H9 (cell line): ENCODE measurements at regions not wholly inside any gene's neighbourhood (a gene's known extent, or its start where the extent isn't known, plus 50 kb on each side); places are given as distances from the start of the nearest gene placed in this dataset.

Source experiments
- DNase-seq: peaks from one replicate; pipeline ENCODE4 v3.0.0-alpha.2; 2017
- H2AFZ ChIP-seq: one replicate; pipeline ENCODE4 v1.6.1; 2013; ENCODE audit warnings: mild to moderate bottlenecking, low read length, control low read depth, moderate library complexity
- H2AK5ac ChIP-seq: 2 replicates; pipeline ENCODE4 v1.6.1; 2013; ENCODE audit warnings: low read length, control low read depth, mixed read lengths; ENCODE audit not compliant: insufficient read length
- H2BK120ac ChIP-seq: one replicate; pipeline ENCODE4 v1.6.1; 2013; ENCODE audit warnings: low read depth, mild to moderate bottlenecking, low read length, control low read depth, inconsistent platforms; ENCODE audit not compliant: poor library complexity, severe bottlenecking
- H2BK12ac ChIP-seq: 2 replicates; pipeline ENCODE4 v1.6.1; 2013; ENCODE audit warnings: low read length, control low read depth, mixed read lengths, low read depth; ENCODE audit not compliant: insufficient read length
- H2BK15ac ChIP-seq: 2 replicates; pipeline ENCODE4 v1.6.1; 2013; ENCODE audit warnings: low read depth, low read length, control low read depth
- H2BK20ac ChIP-seq: one replicate; pipeline ENCODE4 v1.6.1; 2013; ENCODE audit warnings: low read depth, mild to moderate bottlenecking, low read length, control low read depth, inconsistent platforms; ENCODE audit not compliant: poor library complexity, severe bottlenecking
- H2BK5ac ChIP-seq: 2 replicates; pipeline ENCODE4 v1.6.1; 2013; ENCODE audit warnings: low read length, control low read depth, mixed read lengths; ENCODE audit not compliant: insufficient read length
- H3K14ac ChIP-seq: 2 replicates; pipeline ENCODE4 v1.6.1; 2013; ENCODE audit warnings: low read length, control low read depth; ENCODE audit not compliant: insufficient read depth
- H3K18ac ChIP-seq: 2 replicates; pipeline ENCODE4 v1.6.1; 2013; ENCODE audit warnings: low read depth, mild to moderate bottlenecking, mixed read lengths, low read length, control low read depth; ENCODE audit not compliant: insufficient read length
- H3K23ac ChIP-seq: 2 replicates; pipeline ENCODE4 v1.6.1; 2013; ENCODE audit warnings: low read length, control low read depth, mixed read lengths, low read depth; ENCODE audit not compliant: insufficient read length
- H3K23me2 ChIP-seq: 2 replicates; pipeline ENCODE4 v1.6.1; 2013; ENCODE audit warnings: low read depth, mild to moderate bottlenecking, mixed read lengths, low read length, control low read depth; ENCODE audit not compliant: insufficient read length, poor library complexity, severe bottlenecking
- H3K27ac ChIP-seq: 2 replicates; pipeline ENCODE4 v1.5.1; 2013; ENCODE audit warnings: low read length, control low read depth, mixed read lengths, low read depth; ENCODE audit not compliant: insufficient read length
- H3K27me3 ChIP-seq: 2 replicates; pipeline ENCODE4 v1.6.1; 2013; ENCODE audit warnings: low read length, control low read depth, inconsistent platforms; ENCODE audit not compliant: insufficient read depth
- H3K4ac ChIP-seq: 2 replicates; pipeline ENCODE4 v1.6.1; 2013; ENCODE audit warnings: low read depth, mild to moderate bottlenecking, control low read depth, inconsistent platforms, low read length, moderate library complexity
- H3K4me1 ChIP-seq: 2 replicates; pipeline ENCODE4 v1.6.1; 2013; ENCODE audit warnings: low read length, control low read depth, inconsistent platforms; ENCODE audit not compliant: insufficient read depth
- H3K4me2 ChIP-seq: 2 replicates; pipeline ENCODE4 v1.6.1; 2013; ENCODE audit warnings: low read length, control low read depth, mixed read lengths; ENCODE audit not compliant: insufficient read length, insufficient read depth
- H3K56ac ChIP-seq: 2 replicates; pipeline ENCODE4 v1.6.1; 2013; ENCODE audit warnings: low read depth, mild to moderate bottlenecking, mixed read lengths, low read length, control low read depth; ENCODE audit not compliant: insufficient read length
- H3K79me1 ChIP-seq: 2 replicates; pipeline ENCODE4 v1.6.1; 2013; ENCODE audit warnings: low read depth, mild to moderate bottlenecking, moderate library complexity, low read length, control low read depth, inconsistent platforms; ENCODE audit not compliant: insufficient read depth, poor library complexity, severe bottlenecking
- H3K79me2 ChIP-seq: 2 replicates; pipeline ENCODE4 v1.6.1; 2013; ENCODE audit warnings: low read length, control low read depth, inconsistent platforms; ENCODE audit not compliant: insufficient read depth
- H3K9ac ChIP-seq: 2 replicates; pipeline ENCODE4 v1.6.1; 2013; ENCODE audit warnings: low read length, control low read depth, mixed read lengths; ENCODE audit not compliant: insufficient read length; ENCODE audit errors: extremely low read depth
- H3K9me3 ChIP-seq: one replicate; pipeline ENCODE4 v1.6.1; 2013; ENCODE audit warnings: low read depth, low read length, inconsistent platforms; ENCODE audit not compliant: control insufficient read depth
- H3T11ph ChIP-seq: one replicate; pipeline ENCODE4 v1.6.1; 2013; ENCODE audit warnings: mild to moderate bottlenecking, low read length, control low read depth, inconsistent platforms
- H4K20me1 ChIP-seq: one replicate; pipeline ENCODE4 v1.6.1; 2013; ENCODE audit not compliant: control insufficient read depth, insufficient read length, insufficient read depth
- H4K5ac ChIP-seq: 2 replicates; pipeline ENCODE4 v1.6.1; 2013; ENCODE audit warnings: low read depth, mild to moderate bottlenecking, mixed read lengths, low read length, control low read depth; ENCODE audit not compliant: insufficient read length
- H4K8ac ChIP-seq: replicated peaks from 2 replicates; pipeline ENCODE4 v1.6.1; 2013; ENCODE audit warnings: low read length, control low read depth, mixed read lengths, low read depth; ENCODE audit not compliant: insufficient read length
- H4K91ac ChIP-seq: 2 replicates; pipeline ENCODE4 v1.6.1; 2013; ENCODE audit warnings: low read depth, mild to moderate bottlenecking, moderate library complexity, mixed read lengths, low read length, control low read depth; ENCODE audit not compliant: insufficient read length
- H3K27ac Mint-ChIP-seq, 3 experiments: 2 replicates in 2 of 3; 3 replicates in 1 of 3; pipeline ENCODE4 v1.8.0; 2020 to 2021; ENCODE audit warnings: mixed read lengths in 3 of 3, mild to moderate bottlenecking in 1 of 3, moderate library complexity in 1 of 3
- H3K27me3 Mint-ChIP-seq: 2 replicates; pipeline ENCODE4 v1.8.0; 2021; ENCODE audit warnings: low read depth, mild to moderate bottlenecking, moderate library complexity, mixed read lengths
- H3K36me3 Mint-ChIP-seq, 3 experiments: 2 replicates in 2 of 3; 3 replicates in 1 of 3; pipeline ENCODE4 v1.8.0; 2020 to 2021; ENCODE audit warnings: low read depth in 3 of 3, mixed read lengths in 3 of 3; ENCODE audit not compliant: insufficient read depth in 1 of 3
- H3K4me1 Mint-ChIP-seq, 2 experiments: 2 replicates each; pipeline ENCODE4 v1.8.0; 2020; ENCODE audit warnings: mixed read lengths in 2 of 2
- H3K4me3 Mint-ChIP-seq, 2 experiments: 2 replicates in 1 of 2; 3 replicates in 1 of 2; pipeline ENCODE4 v1.8.0; 2020 to 2021; ENCODE audit warnings: mild to moderate bottlenecking in 2 of 2, mixed read lengths in 2 of 2, moderate library complexity in 1 of 2
- H3K9me3 Mint-ChIP-seq, 2 experiments: 2 replicates in 1 of 2; 3 replicates in 1 of 2; pipeline ENCODE4 v1.8.0; 2020; ENCODE audit warnings: mild to moderate bottlenecking in 2 of 2, mixed read lengths in 2 of 2, moderate library complexity in 1 of 2
- WGBS: extraction: QIAGEN DNeasy Blood & Tissue Kit; methylation state at CpG from one replicate; pipeline ENCODE4 v1.1.7; 2013; ENCODE audit warnings: missing lambda C conversion rate, low lambda C conversion rate, mixed read lengths; ENCODE audit not compliant: insufficient read length; ENCODE audit errors: extremely low coverage; 5-methylcytosine and 5-hydroxymethylcytosine counted together
- TF ChIP-seq, protein P1 (sequence below): fragments of 200-600 bp; sonication (generic); conservative IDR thresholded peaks from 3 replicates; pipeline ENCODE4 v1.8.0; 2021; ENCODE audit warnings: antibody characterized with exemption, mild to moderate bottlenecking

GRCh38 chr6:170182093-170182780, 108.6 kb downstream of the DLL1 start:
- no peaks in the 10 kb centered on the region for H3K9me3 ChIP-seq
- H3K4me3 Mint-ChIP-seq = no peak overlapping the region

More at GRCh38 chr6:170182093-170182780, 108.6 kb downstream of the DLL1 start:
- no peak overlapping the region for H3T11ph ChIP-seq
- H2AK5ac ChIP-seq = no peak overlapping the region
- no peak overlapping the region for H2BK20ac ChIP-seq
- no peaks in the 10 kb centered on the region for H3K27me3 ChIP-seq
- H4K8ac ChIP-seq = no peak overlapping the region
- H3K4me1 ChIP-seq = no peaks in the 10 kb centered on the region
- no peak for DNase-seq
- H3K23ac ChIP-seq = no peak overlapping the region
- no peak overlapping the region for H3K56ac ChIP-seq
- no peak overlapping the region for H4K91ac ChIP-seq
- Mint-ChIP-seq H3K27me3 (peaks cover 17% of the 10 kb centered on the region), H3K4me1 (no peaks in the 10 kb centered on the region), H3K36me3 (peaks cover 0 to 5% (median 3%) of the 10 kb centered on the region in 3 experiments; a peak in 5 of 7 replicates), H3K27ac (peak overlapping the region in 1 of 3 experiments; percentile 8; a peak in 1 of 7 replicates), H3K9me3 (peaks cover 5 to 8% of the 10 kb centered on the region in 2 experiments; a peak in 4 of 5 replicates)
- H2AFZ ChIP-seq = no peak overlapping the region
- no peak overlapping the region for H2BK5ac ChIP-seq
- H2BK15ac ChIP-seq = no peak overlapping the region
- no peak overlapping the region for H3K14ac ChIP-seq
- no peak overlapping the region for H4K5ac ChIP-seq
- H3K27ac ChIP-seq = no peak overlapping the region
- no CpG with 5 or more reads among the region's 19 CpGs for WGBS
- H3K18ac ChIP-seq = no peak overlapping the region
- no peak overlapping the region for H3K9ac ChIP-seq
- no peaks in the 10 kb centered on the region for H4K20me1 ChIP-seq
- H3K4ac ChIP-seq = no peak overlapping the region
- no peaks in the 10 kb centered on the region for H3K79me2 ChIP-seq
- no peak overlapping the region for H3K4me2 ChIP-seq
- H3K79me1 ChIP-seq = no peaks in the 10 kb centered on the region
- H2BK120ac ChIP-seq = no peak overlapping the region
- TF ChIP-seq, protein P1, sequence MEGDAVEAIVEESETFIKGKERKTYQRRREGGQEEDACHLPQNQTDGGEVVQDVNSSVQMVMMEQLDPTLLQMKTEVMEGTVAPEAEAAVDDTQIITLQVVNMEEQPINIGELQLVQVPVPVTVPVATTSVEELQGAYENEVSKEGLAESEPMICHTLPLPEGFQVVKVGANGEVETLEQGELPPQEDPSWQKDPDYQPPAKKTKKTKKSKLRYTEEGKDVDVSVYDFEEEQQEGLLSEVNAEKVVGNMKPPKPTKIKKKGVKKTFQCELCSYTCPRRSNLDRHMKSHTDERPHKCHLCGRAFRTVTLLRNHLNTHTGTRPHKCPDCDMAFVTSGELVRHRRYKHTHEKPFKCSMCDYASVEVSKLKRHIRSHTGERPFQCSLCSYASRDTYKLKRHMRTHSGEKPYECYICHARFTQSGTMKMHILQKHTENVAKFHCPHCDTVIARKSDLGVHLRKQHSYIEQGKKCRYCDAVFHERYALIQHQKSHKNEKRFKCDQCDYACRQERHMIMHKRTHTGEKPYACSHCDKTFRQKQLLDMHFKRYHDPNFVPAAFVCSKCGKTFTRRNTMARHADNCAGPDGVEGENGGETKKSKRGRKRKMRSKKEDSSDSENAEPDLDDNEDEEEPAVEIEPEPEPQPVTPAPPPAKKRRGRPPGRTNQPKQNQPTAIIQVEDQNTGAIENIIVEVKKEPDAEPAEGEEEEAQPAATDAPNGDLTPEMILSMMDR = no peak
- no peaks in the 10 kb centered on the region for H3K23me2 ChIP-seq
- H2BK12ac ChIP-seq = no peak overlapping the region
